OCI-LY3 (cell line): ENCODE measurements at regions not wholly inside any gene's neighbourhood (a gene's known extent, or its start where the extent isn't known, plus 50 kb on each side); places are given as distances from the start of the nearest gene placed in this dataset.

ENCODE experiments used
- H2AFZ ChIP-seq: fragments of 200-600, 300-600 bp; shearing (Covaris generic); 2 replicates; pipeline ENCODE4 v1.6.0; 2014; ENCODE audit warnings: antibody characterized with exemption, low read depth, low read length
- H3K27ac ChIP-seq: fragments of 200-600, 300-600 bp; sonication (generic); 2 replicates; pipeline ENCODE4 v1.5.1; 2014; ENCODE audit warnings: mild to moderate bottlenecking, low read length, moderate library complexity, mixed read lengths
- H3K27me3 ChIP-seq: fragments of 200-600, 300-600 bp; sonication (generic); 2 replicates; pipeline ENCODE4 v1.6.1; 2014; ENCODE audit warnings: low read depth, low read length, mixed read lengths
- H3K36me3 ChIP-seq: fragments of 200-600, 300-600 bp; sonication (generic); replicated peaks from 2 replicates; pipeline ENCODE3; 2014; ENCODE audit warnings: low read depth, low read length, mixed read lengths
- H3K4me1 ChIP-seq: fragments of 300-600, 200-600 bp; sonication (generic); 2 replicates; pipeline ENCODE4 v1.6.1; 2014; ENCODE audit warnings: low read length, mixed read lengths
- H3K4me2 ChIP-seq: fragments of 200-600, 300-600 bp; sonication (generic); 2 replicates; pipeline ENCODE4 v1.6.1; 2014; ENCODE audit warnings: low read length, mixed read lengths
- H3K4me3 ChIP-seq: fragments of 300-600, 200-600 bp; sonication (generic); 2 replicates; pipeline ENCODE4 v1.5.1; 2014; ENCODE audit warnings: antibody characterized with exemption, mild to moderate bottlenecking, low read length, moderate library complexity
- H3K79me2 ChIP-seq: fragments of 300-600, 200-600 bp; shearing (Covaris generic); 2 replicates; pipeline ENCODE4 v1.6.1; 2014; ENCODE audit warnings: mild to moderate bottlenecking, low read length, mixed read lengths
- H3K9ac ChIP-seq: fragments of 300-600, 200-600 bp; shearing (Covaris generic); 2 replicates; pipeline ENCODE4 v1.6.0; 2014; ENCODE audit warnings: mild to moderate bottlenecking, low read length, moderate library complexity
- H3K9me3 ChIP-seq: fragments of 200-600, 300-600 bp; shearing (Covaris generic); 2 replicates; pipeline ENCODE4 v1.6.1; 2014; ENCODE audit warnings: low read length, mixed read lengths; ENCODE audit not compliant: insufficient read depth
- H4K20me1 ChIP-seq: fragments of 200-600, 300-600 bp; sonication (generic); 2 replicates; pipeline ENCODE4 v1.6.1; 2016; ENCODE audit warnings: low read length, mixed read lengths; ENCODE audit not compliant: insufficient read depth
- EZH2phosphoT487 ChIP-seq: fragments of 200-600 bp; shearing (Covaris generic); IDR thresholded peaks from 2 replicates; pipeline ENCODE4 v1.6.1; 2018; ENCODE audit warnings: antibody characterized with exemption, mixed run types, low read depth
- TF ChIP-seq, protein P1 (sequence below): fragments of 200-600, 300-600 bp; sonication (generic); IDR thresholded peaks from 2 replicates; pipeline ENCODE4 v1.5.1; 2014; ENCODE audit warnings: antibody characterized with exemption, low read length, low read depth

DNA sequence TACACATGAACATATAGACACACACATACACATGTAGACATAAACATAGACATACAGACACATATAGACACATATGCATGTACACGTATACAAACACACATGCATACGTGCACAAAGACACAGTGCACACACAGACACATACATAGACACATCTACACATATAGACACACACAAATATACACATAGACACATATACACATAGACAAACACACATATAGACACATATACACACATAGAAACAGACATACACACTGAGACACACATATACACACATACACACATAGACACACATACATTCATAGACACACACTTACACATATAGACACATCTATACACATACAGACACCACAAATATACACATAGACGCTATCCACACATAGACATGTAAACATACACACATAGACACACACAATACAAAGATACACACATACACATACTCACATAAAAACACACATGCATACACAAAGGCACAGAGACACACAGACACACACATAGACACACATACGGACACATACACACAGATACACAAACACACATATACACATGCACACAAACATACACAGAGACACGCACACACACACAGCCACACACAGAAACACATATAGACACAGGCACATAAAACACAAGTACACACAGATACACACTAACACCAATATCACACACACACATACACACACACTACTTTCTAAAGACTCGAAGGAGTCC is 254.0 kb downstream of the TSHZ3 start:
- no peak overlapping the region for H2AFZ ChIP-seq
- no peaks in the 10 kb centered on the region for H3K4me1 ChIP-seq
- H3K36me3 ChIP-seq = no peaks in the 10 kb centered on the region
- H4K20me1 ChIP-seq = no peaks in the 10 kb centered on the region
- H3K4me3 ChIP-seq = no peak overlapping the region
- TF ChIP-seq, protein P1, sequence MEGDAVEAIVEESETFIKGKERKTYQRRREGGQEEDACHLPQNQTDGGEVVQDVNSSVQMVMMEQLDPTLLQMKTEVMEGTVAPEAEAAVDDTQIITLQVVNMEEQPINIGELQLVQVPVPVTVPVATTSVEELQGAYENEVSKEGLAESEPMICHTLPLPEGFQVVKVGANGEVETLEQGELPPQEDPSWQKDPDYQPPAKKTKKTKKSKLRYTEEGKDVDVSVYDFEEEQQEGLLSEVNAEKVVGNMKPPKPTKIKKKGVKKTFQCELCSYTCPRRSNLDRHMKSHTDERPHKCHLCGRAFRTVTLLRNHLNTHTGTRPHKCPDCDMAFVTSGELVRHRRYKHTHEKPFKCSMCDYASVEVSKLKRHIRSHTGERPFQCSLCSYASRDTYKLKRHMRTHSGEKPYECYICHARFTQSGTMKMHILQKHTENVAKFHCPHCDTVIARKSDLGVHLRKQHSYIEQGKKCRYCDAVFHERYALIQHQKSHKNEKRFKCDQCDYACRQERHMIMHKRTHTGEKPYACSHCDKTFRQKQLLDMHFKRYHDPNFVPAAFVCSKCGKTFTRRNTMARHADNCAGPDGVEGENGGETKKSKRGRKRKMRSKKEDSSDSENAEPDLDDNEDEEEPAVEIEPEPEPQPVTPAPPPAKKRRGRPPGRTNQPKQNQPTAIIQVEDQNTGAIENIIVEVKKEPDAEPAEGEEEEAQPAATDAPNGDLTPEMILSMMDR = no peak
- TF ChIP-seq EZH2phosphoT487 = no peak
- H3K27ac ChIP-seq = no peak overlapping the region
- no peak overlapping the region for H3K4me2 ChIP-seq
- H3K79me2 ChIP-seq = no peaks in the 10 kb centered on the region
- no peaks in the 10 kb centered on the region for H3K9me3 ChIP-seq
- no peak overlapping the region for H3K9ac ChIP-seq
- no peaks in the 10 kb centered on the region for H3K27me3 ChIP-seq

DNA sequence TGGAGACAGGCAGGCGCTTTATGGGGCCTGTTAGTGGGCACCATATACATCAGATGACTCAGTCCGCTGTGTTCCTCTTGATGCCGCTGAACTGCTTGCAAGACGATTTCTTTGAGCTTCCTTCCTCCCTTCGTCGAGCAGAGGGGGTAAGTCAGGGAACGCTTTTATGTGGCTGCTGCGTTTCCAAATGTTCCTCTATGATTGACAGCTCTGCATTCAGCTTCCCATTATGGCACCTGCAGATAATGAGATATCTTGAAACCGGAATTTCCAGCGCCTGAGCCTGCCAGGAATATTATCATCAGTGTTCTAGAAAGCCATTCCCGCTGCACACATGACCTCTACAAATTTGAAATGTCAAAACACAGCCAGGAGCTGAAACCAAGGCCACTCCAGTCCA is 257.0 kb downstream of the TSHZ3 start:
- no peak overlapping the region for H3K27ac ChIP-seq
- H3K4me2 ChIP-seq = no peak overlapping the region
- no peak for TF ChIP-seq EZH2phosphoT487
- TF ChIP-seq, protein P1 = no peak
- H3K4me3 ChIP-seq = no peak overlapping the region
- no peak overlapping the region for H3K9ac ChIP-seq
- no peaks in the 10 kb centered on the region for H3K9me3 ChIP-seq
- no peaks in the 10 kb centered on the region for H3K4me1 ChIP-seq
- no peak overlapping the region for H2AFZ ChIP-seq
- H3K36me3 ChIP-seq = no peaks in the 10 kb centered on the region
- H3K79me2 ChIP-seq = no peaks in the 10 kb centered on the region
- H4K20me1 ChIP-seq = no peaks in the 10 kb centered on the region
- H3K27me3 ChIP-seq = no peaks in the 10 kb centered on the region

DNA sequence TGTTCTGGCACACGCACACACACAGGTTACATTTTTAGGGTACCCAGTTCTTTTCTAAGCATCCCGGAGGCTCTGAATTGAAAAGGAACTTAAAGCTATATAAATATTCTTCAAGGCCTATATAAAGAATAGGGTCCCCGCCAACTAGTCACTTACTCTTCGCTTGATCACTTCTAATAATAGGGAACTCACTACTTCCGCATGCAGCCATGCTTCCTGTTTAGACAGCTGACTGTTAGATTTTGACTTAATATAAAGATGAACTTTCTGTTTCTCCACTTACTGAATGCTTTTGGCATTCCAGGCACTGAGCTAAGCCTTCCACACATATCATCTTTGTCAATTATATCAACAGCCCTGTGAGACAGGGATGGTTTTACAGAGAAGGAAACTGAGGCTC is 259.6 kb downstream of the TSHZ3 start:
- no peak overlapping the region for H3K4me3 ChIP-seq
- H3K27me3 ChIP-seq = no peaks in the 10 kb centered on the region
- TF ChIP-seq, protein P1 = no peak
- TF ChIP-seq EZH2phosphoT487 = no peak
- H3K9me3 ChIP-seq = no peaks in the 10 kb centered on the region; the same call in 1 of the 2 replicates
- no peak overlapping the region for H3K4me2 ChIP-seq
- no peaks in the 10 kb centered on the region for H3K4me1 ChIP-seq
- H3K36me3 ChIP-seq = no peaks in the 10 kb centered on the region
- H3K27ac ChIP-seq = no peak overlapping the region
- H3K9ac ChIP-seq = no peak overlapping the region
- H2AFZ ChIP-seq = no peak overlapping the region
- no peaks in the 10 kb centered on the region for H3K79me2 ChIP-seq
- H4K20me1 ChIP-seq = no peaks in the 10 kb centered on the region

DNA sequence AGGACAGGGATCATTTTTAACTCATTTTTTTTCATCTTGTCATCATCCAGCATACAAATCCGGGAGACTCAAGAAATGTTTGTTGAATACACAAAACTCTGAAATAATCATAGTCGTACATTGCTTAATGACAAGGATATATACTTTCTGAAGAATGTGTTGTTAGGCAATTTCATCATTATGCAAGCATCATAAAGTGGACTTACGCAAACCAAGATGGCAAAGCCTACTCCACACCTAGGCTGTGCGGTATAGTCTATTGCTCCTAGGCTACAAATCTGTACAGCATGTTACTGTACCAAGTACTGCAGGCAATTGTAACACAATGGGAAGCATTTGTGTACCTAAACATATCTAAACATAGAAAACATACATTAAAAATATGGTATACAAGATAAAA is 264.1 kb downstream of the TSHZ3 start:
- Histone ChIP-seq H3K4me3 (no peak overlapping the region), H3K27me3 (no peaks in the 10 kb centered on the region), H3K79me2 (no peaks in the 10 kb centered on the region), H3K9me3 (no peaks in the 10 kb centered on the region; the same call in 1 of the 2 replicates), H4K20me1 (no peaks in the 10 kb centered on the region), H3K36me3 (no peaks in the 10 kb centered on the region), H3K4me1 (no peaks in the 10 kb centered on the region), H2AFZ (no peak overlapping the region), H3K9ac (no peak overlapping the region), H3K27ac (no peak overlapping the region), H3K4me2 (no peak overlapping the region)
- no peak for TF ChIP-seq EZH2phosphoT487
- TF ChIP-seq, protein P1 = no peak
